HG02943 (cell line): ENCODE measurements at regions not wholly inside any gene's neighbourhood (a gene's known extent, or its start where the extent isn't known, plus 50 kb on each side); places are given as distances from the start of the nearest gene placed in this dataset.

Experiments used
- ATAC-seq: cut with Tn5 transposase; IDR thresholded peaks from one replicate; pipeline ENCODE4 v1.9.1; 2021; ENCODE audit warnings: mild to moderate bottlenecking, low read depth, moderate library complexity; ENCODE audit not compliant: unreplicated experiment

GRCh38 chr4:107122736-107123135 is 86.6 kb upstream of the DKK2 start:
- ATAC-seq: no peak

GRCh38 chr4:107120661-107121060 is 84.5 kb upstream of the DKK2 start:
- ATAC-seq: no peak

- no peak for ATAC-seq
These were observed 81.6 kb upstream of the DKK2 start for GRCh38 chr4:107117726-107118125.

GRCh38 chr4:107115185-107115847 is 79.2 kb upstream of the DKK2 start:
- ATAC-seq: no peak

- ATAC-seq: no peak
These were observed 77.9 kb upstream of the DKK2 start for GRCh38 chr4:107114059-107114458.

DNA sequence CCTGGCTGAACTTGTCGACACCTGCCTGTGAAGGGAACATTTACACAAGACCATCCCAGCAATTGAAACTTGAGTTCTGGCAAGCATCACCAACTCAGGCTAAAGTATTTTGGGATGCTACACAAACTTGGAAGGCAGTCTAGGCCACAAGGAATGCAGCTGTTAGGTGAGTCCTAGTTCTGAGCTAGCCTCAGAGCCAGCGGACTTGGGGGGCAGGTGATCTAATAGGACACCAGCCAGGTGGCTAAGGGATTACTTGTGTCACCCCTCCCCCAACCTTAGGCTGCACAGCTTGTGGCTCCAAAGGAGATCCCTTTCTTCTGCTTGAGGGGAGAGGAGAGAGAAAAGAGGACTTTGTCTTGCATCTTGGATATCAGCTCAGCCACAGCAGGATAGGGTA is 62.3 kb upstream of the DKK2 start:
- ATAC-seq: no peak

DNA sequence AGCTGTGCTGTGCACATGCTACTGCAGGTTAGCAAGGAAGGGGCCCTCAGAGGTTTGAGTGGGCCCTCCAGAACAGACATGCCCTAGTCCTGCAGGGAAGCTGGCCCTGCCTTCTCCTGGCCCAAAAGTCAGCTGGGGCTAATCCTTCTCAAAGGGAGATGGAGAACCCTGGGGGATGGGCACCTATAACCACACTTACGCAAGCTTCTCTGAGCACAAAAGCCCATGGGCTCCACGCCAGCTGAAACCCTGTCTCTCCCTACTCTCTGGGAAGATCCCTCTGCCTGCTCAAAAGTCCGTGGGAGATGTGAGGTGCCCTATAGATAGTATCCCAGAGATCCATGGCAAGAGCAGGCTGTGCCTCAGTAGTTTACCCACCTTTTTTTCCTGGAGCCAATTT is 58.9 kb upstream of the DKK2 start:
- no peak for ATAC-seq

- no peak for ATAC-seq
These were observed 58.2 kb upstream of the DKK2 start for GRCh38 chr4:107094332-107094731.
